ENCODE measurements at regions not wholly inside any gene's neighbourhood (a gene's known extent, or its start where the extent isn't known, plus 50 kb on each side); places are given as distances from the start of the nearest gene placed in this dataset.

DNA sequence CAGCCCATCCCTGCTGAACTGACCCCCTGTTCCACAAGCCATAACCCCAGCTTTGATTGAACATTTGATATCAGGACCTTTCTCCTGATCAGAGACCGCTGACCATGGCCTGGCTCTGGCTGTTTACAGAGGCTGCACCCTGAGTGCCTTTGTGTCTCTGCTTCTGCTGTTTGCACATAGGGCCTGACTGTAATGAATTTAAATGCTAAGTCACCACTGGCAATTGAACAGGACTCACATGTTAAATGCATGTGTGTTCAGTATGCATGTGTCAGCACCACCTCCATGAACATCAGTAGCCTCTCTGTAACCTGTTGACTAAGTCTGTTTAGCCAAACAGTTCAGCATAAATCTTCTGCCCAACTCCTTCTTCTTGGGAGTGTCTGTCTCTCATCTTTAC lies 690.3 kb downstream of the TMEM121 start:
- no peaks in the 10 kb centered on the region for H3K9me3 ChIP-seq (ENCODE audit: low read depth)
- no peaks in the 10 kb centered on the region for H3K36me3 ChIP-seq

DNA sequence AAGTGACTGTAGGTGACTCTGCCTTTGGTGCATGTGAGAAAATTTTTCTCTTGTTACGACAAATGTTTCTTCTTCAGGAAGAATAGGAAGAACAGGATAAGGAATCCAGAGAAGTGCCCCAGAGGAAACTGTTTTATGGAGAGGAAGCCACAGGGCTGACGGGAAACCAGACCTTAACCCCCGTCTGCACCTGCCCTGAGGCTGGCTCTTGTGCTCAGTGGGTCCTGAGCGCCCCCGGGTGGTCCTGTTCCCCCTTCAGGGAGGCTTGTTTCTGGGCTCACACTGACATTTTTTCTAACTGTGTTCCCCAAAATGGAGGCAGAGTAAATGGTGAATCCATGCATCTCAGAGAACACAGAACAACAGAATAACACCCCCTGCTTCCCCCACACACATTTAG lies 691.8 kb downstream of the TMEM121 start:
- H3K9me3 ChIP-seq (ENCODE audit: low read depth) = no peaks in the 10 kb centered on the region
- H3K27ac ChIP-seq = no peak overlapping the region
- H3K36me3 ChIP-seq = no peaks in the 10 kb centered on the region
- no peaks in the 10 kb centered on the region for H3K4me1 ChIP-seq (ENCODE audit: low read depth)
- H3K27me3 ChIP-seq = no peaks in the 10 kb centered on the region
- TF ChIP-seq, protein P1, sequence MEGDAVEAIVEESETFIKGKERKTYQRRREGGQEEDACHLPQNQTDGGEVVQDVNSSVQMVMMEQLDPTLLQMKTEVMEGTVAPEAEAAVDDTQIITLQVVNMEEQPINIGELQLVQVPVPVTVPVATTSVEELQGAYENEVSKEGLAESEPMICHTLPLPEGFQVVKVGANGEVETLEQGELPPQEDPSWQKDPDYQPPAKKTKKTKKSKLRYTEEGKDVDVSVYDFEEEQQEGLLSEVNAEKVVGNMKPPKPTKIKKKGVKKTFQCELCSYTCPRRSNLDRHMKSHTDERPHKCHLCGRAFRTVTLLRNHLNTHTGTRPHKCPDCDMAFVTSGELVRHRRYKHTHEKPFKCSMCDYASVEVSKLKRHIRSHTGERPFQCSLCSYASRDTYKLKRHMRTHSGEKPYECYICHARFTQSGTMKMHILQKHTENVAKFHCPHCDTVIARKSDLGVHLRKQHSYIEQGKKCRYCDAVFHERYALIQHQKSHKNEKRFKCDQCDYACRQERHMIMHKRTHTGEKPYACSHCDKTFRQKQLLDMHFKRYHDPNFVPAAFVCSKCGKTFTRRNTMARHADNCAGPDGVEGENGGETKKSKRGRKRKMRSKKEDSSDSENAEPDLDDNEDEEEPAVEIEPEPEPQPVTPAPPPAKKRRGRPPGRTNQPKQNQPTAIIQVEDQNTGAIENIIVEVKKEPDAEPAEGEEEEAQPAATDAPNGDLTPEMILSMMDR (IDR thresholded peaks at IDR 0.05; ENCODE audit: low read depth, low read length) = no peak
- H3K4me3 ChIP-seq = no peak overlapping the region
- DNase-seq (ENCODE audit: low read depth in 1 of 2, low spot score in 1 of 2) = no peak

More for the DNA sequence above, 690.3 kb downstream of the TMEM121 start:
- no peak for DNase-seq (ENCODE audit: low read depth in 1 of 2, low spot score in 1 of 2)
- H3K4me1 ChIP-seq (ENCODE audit: low read depth) = no peaks in the 10 kb centered on the region
- no peak overlapping the region for H3K27ac ChIP-seq
- H3K4me3 ChIP-seq = no peak overlapping the region
- no peaks in the 10 kb centered on the region for H3K27me3 ChIP-seq
- TF ChIP-seq, protein P1 (IDR thresholded peaks at IDR 0.05; ENCODE audit: low read depth, low read length) = no peak

DNA sequence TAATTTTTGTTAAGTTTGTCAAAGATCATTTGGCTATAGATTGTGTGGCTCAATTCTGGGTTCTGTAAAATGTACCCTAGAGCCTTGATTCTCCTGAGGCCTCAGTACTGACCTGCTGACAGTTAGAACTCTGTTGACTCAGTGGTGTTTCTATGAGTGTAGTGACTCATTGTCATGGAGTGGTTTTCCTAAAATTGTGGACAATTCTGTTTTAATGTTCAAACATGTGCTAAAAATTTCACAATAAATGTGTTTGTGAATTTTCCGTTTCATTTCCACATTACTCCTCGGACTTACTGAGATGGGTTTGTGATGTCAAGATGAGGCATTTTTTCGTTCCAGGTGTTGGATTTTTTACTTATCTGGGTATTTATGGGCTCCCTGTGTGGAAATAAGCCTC lies 695.9 kb downstream of the TMEM121 start:
- no peaks in the 10 kb centered on the region for H3K9me3 ChIP-seq (ENCODE audit: low read depth)
- no peak for DNase-seq (ENCODE audit: low read depth in 1 of 2, low spot score in 1 of 2)
- H3K27ac ChIP-seq = no peak overlapping the region
- no peaks in the 10 kb centered on the region for H3K36me3 ChIP-seq
- TF ChIP-seq, protein P1 (IDR thresholded peaks at IDR 0.05; ENCODE audit: low read depth, low read length) = no peak
- no peaks in the 10 kb centered on the region for H3K27me3 ChIP-seq
- H3K4me3 ChIP-seq = no peak overlapping the region
- no peaks in the 10 kb centered on the region for H3K4me1 ChIP-seq (ENCODE audit: low read depth)

DNA sequence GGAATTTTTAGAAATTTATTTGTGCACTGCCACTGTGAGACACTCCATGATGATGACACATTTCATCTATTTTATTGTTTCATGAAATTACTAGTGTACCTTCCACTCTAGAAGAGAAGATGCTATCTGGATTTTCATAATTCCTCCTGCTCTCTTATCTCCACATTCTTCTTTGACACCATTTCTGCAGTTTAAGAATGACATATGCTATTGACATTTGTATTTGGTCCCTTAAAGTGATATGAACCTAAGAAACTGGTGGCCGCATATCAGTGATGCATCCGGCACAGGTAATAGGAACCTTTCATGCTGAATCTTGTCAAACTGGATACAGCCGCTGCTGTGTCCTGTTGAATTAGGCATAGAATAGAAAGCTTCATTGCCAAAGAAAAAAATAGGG lies 696.3 kb downstream of the TMEM121 start:
- TF ChIP-seq, protein P1 (IDR thresholded peaks at IDR 0.05; ENCODE audit: low read depth, low read length) = no peak
- H3K36me3 ChIP-seq = no peaks in the 10 kb centered on the region
- no peaks in the 10 kb centered on the region for H3K9me3 ChIP-seq (ENCODE audit: low read depth)
- H3K4me1 ChIP-seq (ENCODE audit: low read depth) = no peaks in the 10 kb centered on the region
- DNase-seq (ENCODE audit: low read depth in 1 of 2, low spot score in 1 of 2) = no peak
- H3K27ac ChIP-seq = no peak overlapping the region
- no peak overlapping the region for H3K4me3 ChIP-seq
- no peaks in the 10 kb centered on the region for H3K27me3 ChIP-seq

DNA sequence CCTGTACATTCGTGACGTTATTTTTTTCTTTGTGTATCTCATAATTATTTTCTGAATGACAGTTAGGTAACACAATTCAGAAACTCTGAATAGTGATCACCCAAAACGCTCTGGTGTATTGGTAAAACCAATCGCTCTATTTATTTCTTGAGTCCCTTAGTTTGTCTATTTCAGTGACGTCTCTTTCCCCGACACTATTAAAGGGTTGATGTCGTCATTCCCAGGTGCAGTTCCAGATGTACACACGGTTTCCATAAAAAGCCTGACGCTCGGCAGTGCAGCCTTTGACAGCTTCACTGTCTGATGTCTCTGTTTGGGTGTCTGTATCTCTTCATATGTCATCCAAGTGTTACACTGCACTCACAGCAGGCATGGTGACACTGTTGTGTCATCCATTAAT lies 701.4 kb downstream of the TMEM121 start:
- no peak for DNase-seq (ENCODE audit: low read depth in 1 of 2, low spot score in 1 of 2)
- TF ChIP-seq, protein P1 (IDR thresholded peaks at IDR 0.05; ENCODE audit: low read depth, low read length) = no peak
- Histone ChIP-seq H3K27ac (no peak overlapping the region), H3K9me3 (ENCODE audit: low read depth) (no peaks in the 10 kb centered on the region), H3K27me3 (no peaks in the 10 kb centered on the region), H3K4me3 (no peak overlapping the region), H3K36me3 (no peaks in the 10 kb centered on the region), H3K4me1 (ENCODE audit: low read depth) (no peaks in the 10 kb centered on the region)
